ENCODE measurements at regions not wholly inside any gene's neighbourhood (a gene's known extent, or its start where the extent isn't known, plus 50 kb on each side); places are given as distances from the start of the nearest gene placed in this dataset.

DNA sequence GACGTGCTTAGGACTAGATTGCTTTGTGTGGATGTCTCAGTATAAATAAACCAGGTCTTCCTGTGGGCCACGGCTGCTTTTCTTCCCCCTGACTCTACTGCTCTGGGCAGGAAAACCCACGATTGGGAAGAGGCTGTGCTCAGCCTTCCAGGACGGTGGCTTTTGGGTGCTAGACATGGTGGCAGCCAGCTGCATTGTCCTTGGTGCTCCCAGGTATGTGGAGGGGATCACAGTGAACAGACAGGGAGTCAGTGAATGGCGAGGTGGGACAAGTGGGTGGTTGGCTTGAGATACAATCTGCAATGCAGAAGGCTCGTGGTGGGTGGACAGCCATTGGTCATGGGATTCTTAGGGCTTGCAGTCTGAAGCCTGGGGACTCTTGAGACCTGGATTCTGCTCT, 366.3 kb downstream of the AACS start:
- Histone ChIP-seq H3K36me3 (no peaks in the 10 kb centered on the region), H3K4me1 (no peaks in the 10 kb centered on the region), H3K27ac (no peak overlapping the region), H3K9me3 (peaks cover 0 to 8% (median under 1%) of the 10 kb centered on the region in 4 donors), H3K4me3 (no peak overlapping the region), H3K27me3 (peaks cover 0 to 4% (median 0%) of the 10 kb centered on the region in 3 donors)
- WGBS, 5 donors: 53 to 74% (median 68%) methylated on average over 6 of the region's 6 CpGs
- TF ChIP-seq EP300 (IDR thresholded peaks at IDR 0.05) (no peak), POLR2AphosphoS5 (IDR thresholded peaks at IDR 0.05) (no peak), POLR2A (IDR thresholded peaks at IDR 0.05) (no peak)
- TF ChIP-seq, protein P1, sequence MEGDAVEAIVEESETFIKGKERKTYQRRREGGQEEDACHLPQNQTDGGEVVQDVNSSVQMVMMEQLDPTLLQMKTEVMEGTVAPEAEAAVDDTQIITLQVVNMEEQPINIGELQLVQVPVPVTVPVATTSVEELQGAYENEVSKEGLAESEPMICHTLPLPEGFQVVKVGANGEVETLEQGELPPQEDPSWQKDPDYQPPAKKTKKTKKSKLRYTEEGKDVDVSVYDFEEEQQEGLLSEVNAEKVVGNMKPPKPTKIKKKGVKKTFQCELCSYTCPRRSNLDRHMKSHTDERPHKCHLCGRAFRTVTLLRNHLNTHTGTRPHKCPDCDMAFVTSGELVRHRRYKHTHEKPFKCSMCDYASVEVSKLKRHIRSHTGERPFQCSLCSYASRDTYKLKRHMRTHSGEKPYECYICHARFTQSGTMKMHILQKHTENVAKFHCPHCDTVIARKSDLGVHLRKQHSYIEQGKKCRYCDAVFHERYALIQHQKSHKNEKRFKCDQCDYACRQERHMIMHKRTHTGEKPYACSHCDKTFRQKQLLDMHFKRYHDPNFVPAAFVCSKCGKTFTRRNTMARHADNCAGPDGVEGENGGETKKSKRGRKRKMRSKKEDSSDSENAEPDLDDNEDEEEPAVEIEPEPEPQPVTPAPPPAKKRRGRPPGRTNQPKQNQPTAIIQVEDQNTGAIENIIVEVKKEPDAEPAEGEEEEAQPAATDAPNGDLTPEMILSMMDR (IDR thresholded peaks at IDR 0.05): no peak
- intact Hi-C loops (cut with DNase I; ENCODE audit: low total_unique reads): no loop called here
- DNase-seq: no peak

DNA sequence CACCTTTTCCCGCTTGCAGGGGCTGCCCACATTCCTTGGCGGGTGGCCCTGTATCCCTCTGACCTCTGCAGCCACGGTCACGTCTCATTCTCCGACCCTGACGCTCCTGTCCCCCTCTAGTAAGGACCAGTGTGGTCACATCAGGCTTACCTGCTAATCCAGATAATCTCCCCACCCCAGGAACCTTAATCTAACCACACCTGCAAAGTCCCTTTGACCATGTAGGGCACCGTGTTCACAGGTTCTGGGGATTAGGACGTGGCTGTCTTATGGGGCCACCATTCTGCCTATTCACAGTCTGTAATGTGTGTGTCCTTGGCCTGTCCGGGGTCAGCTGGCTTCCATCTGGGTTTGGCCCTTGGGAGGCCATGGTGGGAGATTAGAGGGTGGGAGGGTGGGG, 368.9 kb downstream of the AACS start:
- DNase-seq: no peak
- H3K4me3 ChIP-seq: no peak overlapping the region
- H3K9me3 ChIP-seq: peaks cover 0 to 7% (median 0%) of the 10 kb centered on the region in 4 donors
- 81 to 92% (median 87%) methylated on average over 8 to 9 of the region's 9 CpGs for WGBS, 5 donors
- no peak overlapping the region for H3K27ac ChIP-seq
- H3K36me3 ChIP-seq: no peaks in the 10 kb centered on the region
- intact Hi-C loops (cut with DNase I; ENCODE audit: low total_unique reads): no loop called here
- H3K27me3 ChIP-seq: peaks cover 0 to 4% (median 0%) of the 10 kb centered on the region in 3 donors
- no peaks in the 10 kb centered on the region for H3K4me1 ChIP-seq
- no peak for TF ChIP-seq POLR2A (IDR thresholded peaks at IDR 0.05)
- no peak for TF ChIP-seq EP300 (IDR thresholded peaks at IDR 0.05)
- TF ChIP-seq, protein P1 (IDR thresholded peaks at IDR 0.05): no peak
- TF ChIP-seq POLR2AphosphoS5 (IDR thresholded peaks at IDR 0.05): no peak

DNA sequence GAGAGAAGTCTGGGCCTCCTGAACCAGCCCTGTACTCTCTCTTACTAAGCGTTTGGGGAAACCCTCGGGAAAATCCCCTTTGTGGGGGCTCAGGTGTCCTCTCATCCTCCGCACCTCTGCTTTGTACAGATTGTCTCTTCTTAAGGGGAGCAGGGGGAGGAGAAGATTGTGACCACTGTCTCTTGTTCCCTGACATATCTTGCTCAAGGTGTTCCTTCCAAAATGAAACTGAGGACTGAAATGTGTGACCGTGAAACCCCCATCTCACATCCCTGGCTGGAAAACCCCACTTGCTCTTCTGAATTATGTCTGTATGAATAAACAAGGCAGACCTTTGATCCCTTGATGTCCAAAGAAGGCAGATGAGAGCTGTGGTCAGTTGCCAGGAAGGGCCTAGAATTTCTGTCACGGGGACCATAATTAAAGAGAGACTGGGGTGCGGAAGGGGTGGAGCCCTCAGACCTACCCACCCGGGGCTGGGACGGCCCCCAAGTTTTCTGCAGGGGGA, 369.8 kb downstream of the AACS start:
- H3K27ac ChIP-seq: no peak overlapping the region
- peaks cover 0 to 7% (median 0%) of the 10 kb centered on the region in 4 donors for H3K9me3 ChIP-seq
- no peak overlapping the region for H3K4me3 ChIP-seq
- intact Hi-C loops (cut with DNase I; ENCODE audit: low total_unique reads): no loop called here
- TF ChIP-seq POLR2AphosphoS5 (IDR thresholded peaks at IDR 0.05): no peak
- TF ChIP-seq, protein P1 (IDR thresholded peaks at IDR 0.05): no peak
- TF ChIP-seq POLR2A (IDR thresholded peaks at IDR 0.05): no peak
- TF ChIP-seq EP300 (IDR thresholded peaks at IDR 0.05): no peak
- WGBS, 5 donors: 70 to 80% (median 75%) methylated on average over 8 of the region's 8 CpGs
- no peaks in the 10 kb centered on the region for H3K36me3 ChIP-seq
- H3K4me1 ChIP-seq: no peaks in the 10 kb centered on the region
- H3K27me3 ChIP-seq: peaks cover 0 to 4% (median 0%) of the 10 kb centered on the region in 3 donors
- no peak for DNase-seq

DNA sequence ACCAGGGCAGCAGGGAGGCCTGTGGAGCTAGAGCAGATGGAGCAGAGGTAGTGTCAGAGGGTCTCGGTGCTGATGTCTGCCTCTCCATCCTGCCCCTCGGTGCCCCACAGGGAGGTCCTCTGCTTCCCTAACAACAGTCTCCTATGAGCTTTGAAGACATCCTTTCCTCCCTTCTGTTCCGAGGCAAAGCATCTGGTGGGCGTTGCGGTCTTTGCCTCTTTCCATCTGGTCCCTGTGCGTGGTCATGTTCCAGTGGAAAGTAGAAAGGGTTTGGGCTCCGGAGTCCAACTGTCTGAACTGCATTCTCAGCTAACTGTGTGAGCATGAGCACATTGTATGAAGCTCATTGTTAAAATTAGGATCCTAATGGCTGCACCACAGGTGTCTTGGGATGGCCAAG, 370.6 kb downstream of the AACS start:
- intact Hi-C loops (cut with DNase I; ENCODE audit: low total_unique reads): no loop called here
- WGBS, 5 donors: 88 to 95% (median 92%) methylated on average over 7 of the region's 7 CpGs

More for the DNA sequence above, 370.6 kb downstream of the AACS start:
- H3K4me3 ChIP-seq: no peak overlapping the region
- no peaks in the 10 kb centered on the region for H3K4me1 ChIP-seq
- no peak for TF ChIP-seq POLR2A (IDR thresholded peaks at IDR 0.05)
- no peak for TF ChIP-seq EP300 (IDR thresholded peaks at IDR 0.05)
- TF ChIP-seq POLR2AphosphoS5 (IDR thresholded peaks at IDR 0.05): no peak
- TF ChIP-seq, protein P1 (IDR thresholded peaks at IDR 0.05): no peak
- H3K27ac ChIP-seq: no peak overlapping the region
- peaks cover 0 to 7% (median 0%) of the 10 kb centered on the region in 4 donors for H3K9me3 ChIP-seq
- peaks cover 0 to 4% (median 0%) of the 10 kb centered on the region in 3 donors for H3K27me3 ChIP-seq
- DNase-seq: no peak
- no peaks in the 10 kb centered on the region for H3K36me3 ChIP-seq

All from stomach (tissue), 8 donors.